ENCODE measurements at regions not wholly inside any gene's neighbourhood (a gene's known extent, or its start where the extent isn't known, plus 50 kb on each side); places are given as distances from the start of the nearest gene placed in this dataset.

DNA sequence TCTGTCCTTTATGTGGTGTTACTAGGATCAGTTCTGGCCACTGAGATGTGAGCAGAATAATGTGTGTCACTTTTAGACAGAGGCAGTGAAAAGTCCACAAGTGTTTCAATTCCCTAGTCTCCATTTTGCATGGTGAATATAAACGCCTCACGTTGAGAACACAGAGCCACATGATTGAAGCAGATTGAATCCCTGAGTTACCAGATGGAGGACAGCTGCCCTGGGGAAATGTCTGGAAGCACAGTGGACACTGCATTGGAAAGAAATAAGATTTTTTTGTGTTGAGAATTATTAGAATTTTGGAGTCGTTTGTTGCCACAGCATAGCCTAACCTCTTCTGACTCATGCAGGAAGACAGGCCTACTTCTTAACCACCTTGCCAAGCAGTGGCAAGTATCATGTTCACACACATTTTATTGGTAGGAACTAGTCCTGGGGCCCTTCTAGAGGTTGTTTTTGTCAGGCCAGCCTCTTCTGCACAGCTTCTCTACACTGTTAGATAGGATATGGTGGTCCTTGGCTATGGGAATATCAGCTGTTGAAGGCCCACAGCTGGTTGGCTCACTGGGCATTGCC lies 188.6 kb downstream of the TMEM182 start:
- Histone ChIP-seq H3K4ac (ENCODE audit: low read depth, low read length) (no peak overlapping the region), H3K27ac (ENCODE audit: insufficient read depth, low read length) (no peak overlapping the region), H3K9ac (ENCODE audit: low read depth, low read length) (no peak overlapping the region), H2AFZ (replicated peaks; ENCODE audit: low read length, poor library complexity) (no peak overlapping the region), H2AK9ac (replicated peaks; ENCODE audit: low read depth, low read length, poor library complexity) (no peak overlapping the region), H3K9me3 (ENCODE audit: control insufficient read depth, insufficient read depth, low read length) (no peaks in the 10 kb centered on the region), H3K9me1 (ENCODE audit: insufficient read depth, low read length) (no peaks in the 10 kb centered on the region), H3K14ac (replicated peaks; ENCODE audit: low read depth, low read length) (no peak overlapping the region), H4K91ac (ENCODE audit: insufficient read depth, low read depth, low read length) (no peak overlapping the region), H3K23ac (ENCODE audit: low read depth, low read length) (no peak overlapping the region), H4K5ac (ENCODE audit: low read depth, low read length) (no peak overlapping the region), H3K36me3 (ENCODE audit: control insufficient read depth, insufficient read depth, low read length) (no peaks in the 10 kb centered on the region), H2AK5ac (ENCODE audit: low read depth, low read length) (no peak overlapping the region), H3K18ac (ENCODE audit: low read depth, low read length) (no peak overlapping the region), H4K20me1 (ENCODE audit: insufficient read depth, low read length) (no peaks in the 10 kb centered on the region), H2BK20ac (ENCODE audit: low read depth, low read length) (no peak overlapping the region), H3K27me3 (ENCODE audit: control insufficient read depth, insufficient read depth, low read length) (no peaks in the 10 kb centered on the region), H3K79me1 (ENCODE audit: low read depth in 1 of 2, low read length in 2 of 2) (no peaks in the 10 kb centered on the region), H3K56ac (ENCODE audit: extremely low read depth, insufficient read depth, low read length) (no peak overlapping the region), H3K4me3 (ENCODE audit: insufficient read depth, low read depth, low read length) (no peak overlapping the region), H2BK5ac (ENCODE audit: low read depth, low read length, poor library complexity, severe bottlenecking) (no peak overlapping the region), H3K4me1 (ENCODE audit: control insufficient read depth, insufficient read depth, low read length) (no peaks in the 10 kb centered on the region), H3K4me2 (ENCODE audit: low read depth, low read length) (no peak overlapping the region), H2BK15ac (ENCODE audit: low read depth, low read length) (no peak overlapping the region), H2BK120ac (ENCODE audit: low read depth, low read length) (no peak overlapping the region), H4K8ac (ENCODE audit: low read depth in 2 of 2, low read length in 2 of 2) (no peak overlapping the region)
- WGBS, 2 experiments (ENCODE audit: extremely low coverage in 2 of 2, insufficient read length in 1 of 2), result no CpG with 5 or more reads among the region's 3 CpGs
- ChIA-PET POLR2A (ENCODE audit: unreplicated experiment) (no interaction called here), CTCF (no interaction called here)
- TF ChIP-seq CHD1 (IDR thresholded peaks at IDR 0.05; ENCODE audit: low read depth, low read length), result no peak
- TF ChIP-seq, protein P1, sequence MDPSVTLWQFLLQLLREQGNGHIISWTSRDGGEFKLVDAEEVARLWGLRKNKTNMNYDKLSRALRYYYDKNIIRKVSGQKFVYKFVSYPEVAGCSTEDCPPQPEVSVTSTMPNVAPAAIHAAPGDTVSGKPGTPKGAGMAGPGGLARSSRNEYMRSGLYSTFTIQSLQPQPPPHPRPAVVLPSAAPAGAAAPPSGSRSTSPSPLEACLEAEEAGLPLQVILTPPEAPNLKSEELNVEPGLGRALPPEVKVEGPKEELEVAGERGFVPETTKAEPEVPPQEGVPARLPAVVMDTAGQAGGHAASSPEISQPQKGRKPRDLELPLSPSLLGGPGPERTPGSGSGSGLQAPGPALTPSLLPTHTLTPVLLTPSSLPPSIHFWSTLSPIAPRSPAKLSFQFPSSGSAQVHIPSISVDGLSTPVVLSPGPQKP (IDR thresholded peaks at IDR 0.05; ENCODE audit: borderline replicate concordance, low read depth, low read length), result no peak
- TF ChIP-seq NFE2L2 (IDR thresholded peaks at IDR 0.05; ENCODE audit: low read depth, low read length), result no peak
- no peak for TF ChIP-seq CEBPB (IDR thresholded peaks at IDR 0.05; ENCODE audit: low read depth, low read length)
- no peak for TF ChIP-seq MAZ (IDR thresholded peaks at IDR 0.05; ENCODE audit: borderline replicate concordance, low read depth, low read length)
- no peak for TF ChIP-seq RFX5 (IDR thresholded peaks at IDR 0.05; ENCODE audit: low read depth, low read length)
- TF ChIP-seq SMC3 (IDR thresholded peaks at IDR 0.05; ENCODE audit: low read depth, low read length), result no peak
- TF ChIP-seq MAFK (IDR thresholded peaks at IDR 0.05; ENCODE audit: low read depth, low read length), result no peak
- TF ChIP-seq, protein P2, sequence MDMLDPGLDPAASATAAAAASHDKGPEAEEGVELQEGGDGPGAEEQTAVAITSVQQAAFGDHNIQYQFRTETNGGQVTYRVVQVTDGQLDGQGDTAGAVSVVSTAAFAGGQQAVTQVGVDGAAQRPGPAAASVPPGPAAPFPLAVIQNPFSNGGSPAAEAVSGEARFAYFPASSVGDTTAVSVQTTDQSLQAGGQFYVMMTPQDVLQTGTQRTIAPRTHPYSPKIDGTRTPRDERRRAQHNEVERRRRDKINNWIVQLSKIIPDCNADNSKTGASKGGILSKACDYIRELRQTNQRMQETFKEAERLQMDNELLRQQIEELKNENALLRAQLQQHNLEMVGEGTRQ (IDR thresholded peaks at IDR 0.05; ENCODE audit: low read depth, low read length), result no peak
- TF ChIP-seq FOS (IDR thresholded peaks at IDR 0.05; ENCODE audit: low read depth, low read length), result no peak
- TF ChIP-seq POLR2A (IDR thresholded peaks at IDR 0.05; ENCODE audit: low read depth, low read length), result no peak
- TF ChIP-seq MXI1 (IDR thresholded peaks at IDR 0.05; ENCODE audit: borderline replicate concordance, low read depth, low read length), result no peak
- TF ChIP-seq, protein P3, sequence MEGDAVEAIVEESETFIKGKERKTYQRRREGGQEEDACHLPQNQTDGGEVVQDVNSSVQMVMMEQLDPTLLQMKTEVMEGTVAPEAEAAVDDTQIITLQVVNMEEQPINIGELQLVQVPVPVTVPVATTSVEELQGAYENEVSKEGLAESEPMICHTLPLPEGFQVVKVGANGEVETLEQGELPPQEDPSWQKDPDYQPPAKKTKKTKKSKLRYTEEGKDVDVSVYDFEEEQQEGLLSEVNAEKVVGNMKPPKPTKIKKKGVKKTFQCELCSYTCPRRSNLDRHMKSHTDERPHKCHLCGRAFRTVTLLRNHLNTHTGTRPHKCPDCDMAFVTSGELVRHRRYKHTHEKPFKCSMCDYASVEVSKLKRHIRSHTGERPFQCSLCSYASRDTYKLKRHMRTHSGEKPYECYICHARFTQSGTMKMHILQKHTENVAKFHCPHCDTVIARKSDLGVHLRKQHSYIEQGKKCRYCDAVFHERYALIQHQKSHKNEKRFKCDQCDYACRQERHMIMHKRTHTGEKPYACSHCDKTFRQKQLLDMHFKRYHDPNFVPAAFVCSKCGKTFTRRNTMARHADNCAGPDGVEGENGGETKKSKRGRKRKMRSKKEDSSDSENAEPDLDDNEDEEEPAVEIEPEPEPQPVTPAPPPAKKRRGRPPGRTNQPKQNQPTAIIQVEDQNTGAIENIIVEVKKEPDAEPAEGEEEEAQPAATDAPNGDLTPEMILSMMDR (conservative IDR thresholded peaks at IDR 0.05; ENCODE audit: low read depth, low read length), result no peak
- TF ChIP-seq RCOR1 (IDR thresholded peaks at IDR 0.05; ENCODE audit: insufficient replicate concordance, low read length), result no peak
- no TSS peak for BruUV-seq (replicated peaks)
- intact Hi-C loops (cut with micrococcal nuclease), result no loop called here
- ATAC-seq (ENCODE audit: low read depth), result no peak
- dilution Hi-C loops (cut with HindIII; ENCODE audit: low sequenced_read_pairs, unreplicated experiment), result no loop called here
- in situ Hi-C loops (cut with MboI; ENCODE audit: low sequenced_read_pairs), result no loop called here
- DNase-seq, result no peak
